Ishikawa (cell line): ENCODE measurements at regions not wholly inside any gene's neighbourhood (a gene's known extent, or its start where the extent isn't known, plus 50 kb on each side); places are given as distances from the start of the nearest gene placed in this dataset.

Source experiments
- CEBPB ChIP-seq: IDR thresholded peaks from 2 replicates; pipeline ENCODE4 v1.6.1; 2012
- CREB1 ChIP-seq: IDR thresholded peaks from 2 replicates; pipeline ENCODE4 v1.6.1; 2012; ENCODE audit warnings: low read depth
- EGR1 ChIP-seq: IDR thresholded peaks from 2 replicates; pipeline ENCODE4 v1.6.1; 2012
- EP300 ChIP-seq: IDR thresholded peaks from 2 replicates; pipeline ENCODE4 v1.6.1; 2012; ENCODE audit warnings: borderline replicate concordance
- FOXM1 ChIP-seq: IDR thresholded peaks from 2 replicates; pipeline ENCODE4 v1.6.1; 2012; ENCODE audit warnings: low read depth, borderline replicate concordance
- MAX ChIP-seq: IDR thresholded peaks from 2 replicates; pipeline ENCODE4 v1.6.1; 2012
- NFIC ChIP-seq: IDR thresholded peaks from 2 replicates; pipeline ENCODE4 v1.6.1; 2012
- RAD21 ChIP-seq: IDR thresholded peaks from 2 replicates; pipeline ENCODE4 v1.6.1; 2012; ENCODE audit warnings: low read depth
- REST ChIP-seq: IDR thresholded peaks from 2 replicates; pipeline ENCODE4 v1.6.1; 2012; ENCODE audit warnings: low read depth, mild to moderate bottlenecking
- TAF1 ChIP-seq: IDR thresholded peaks from 2 replicates; pipeline ENCODE4 v1.6.1; 2012; ENCODE audit warnings: low read depth, mild to moderate bottlenecking
- TCF12 ChIP-seq: IDR thresholded peaks from 2 replicates; pipeline ENCODE4 v1.6.1; 2012; ENCODE audit warnings: low read depth
- TEAD4 ChIP-seq: IDR thresholded peaks from 2 replicates; pipeline ENCODE4 v1.6.1; 2012
- USF1 ChIP-seq: IDR thresholded peaks from 2 replicates; pipeline ENCODE4 v1.6.1; 2012
- YY1 ChIP-seq: IDR thresholded peaks from 2 replicates; pipeline ENCODE4 v1.6.1; 2012; ENCODE audit warnings: low read depth
- ZBTB7A ChIP-seq: IDR thresholded peaks from 2 replicates; pipeline ENCODE4 v1.6.1; 2012; ENCODE audit warnings: low read depth

DNA sequence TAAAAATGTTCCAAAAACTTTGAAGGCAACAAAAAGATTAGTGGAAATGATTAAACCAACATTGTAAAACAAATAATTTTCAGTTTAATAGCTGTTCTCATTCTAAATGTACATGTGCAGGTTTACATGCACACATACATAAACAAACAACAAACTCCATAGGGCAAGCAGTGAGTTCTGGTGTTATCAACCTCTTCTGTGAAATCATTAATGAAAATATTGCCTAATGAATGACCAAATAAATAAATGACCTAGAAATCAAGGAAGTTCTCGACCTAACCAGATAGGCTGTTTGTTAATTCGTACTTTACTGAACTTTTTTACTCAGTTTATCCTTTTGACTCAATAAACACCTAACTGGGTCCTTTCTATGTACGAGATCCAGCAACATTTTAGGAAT, 165.5 kb upstream of the RORB start:
- no peak for TF ChIP-seq MAX
- no peak for TF ChIP-seq YY1
- TF ChIP-seq CREB1 = no peak
- TF ChIP-seq TEAD4 = no peak
- TF ChIP-seq EP300 = no peak
- no peak for TF ChIP-seq FOXM1
- TF ChIP-seq REST = no peak
- TF ChIP-seq RAD21 = no peak
- no peak for TF ChIP-seq CEBPB
- TF ChIP-seq EGR1 = no peak
- TF ChIP-seq NFIC = no peak
- no peak for TF ChIP-seq TCF12
- TF ChIP-seq USF1 = no peak
- no peak for TF ChIP-seq TAF1
- no peak for TF ChIP-seq ZBTB7A

DNA sequence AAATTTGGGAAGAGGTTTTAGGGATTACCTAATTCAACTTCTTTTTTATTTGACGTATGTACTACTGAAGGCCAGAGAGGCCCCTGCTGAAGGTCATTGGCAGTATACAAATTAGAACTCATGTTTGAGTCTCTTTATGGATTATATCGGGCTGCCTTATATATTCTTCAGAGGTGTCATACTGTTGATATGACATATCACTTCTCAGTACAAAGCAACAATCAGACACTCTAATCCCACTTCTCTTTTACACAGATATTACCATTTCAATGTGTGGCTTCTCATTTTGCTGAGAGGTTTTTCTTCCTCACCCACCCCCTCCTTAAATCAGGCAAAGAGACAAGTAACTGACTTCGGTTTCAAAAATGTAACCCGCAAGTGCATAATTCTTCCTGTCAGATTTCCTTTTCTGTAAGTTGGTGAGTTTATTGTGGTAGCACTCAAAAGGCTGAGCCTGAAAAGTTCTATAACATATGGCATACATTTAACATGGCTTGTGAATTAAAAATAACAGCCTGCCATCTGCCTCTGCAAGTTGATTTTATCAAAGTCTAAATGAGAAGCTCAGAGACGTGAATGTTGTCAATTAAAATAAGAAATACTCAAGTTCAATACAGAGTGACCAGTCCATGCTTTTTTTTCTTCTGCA, 163.6 kb upstream of the RORB start:
- TF ChIP-seq CEBPB = no peak
- no peak for TF ChIP-seq NFIC
- no peak for TF ChIP-seq FOXM1
- no peak for TF ChIP-seq USF1

DNA sequence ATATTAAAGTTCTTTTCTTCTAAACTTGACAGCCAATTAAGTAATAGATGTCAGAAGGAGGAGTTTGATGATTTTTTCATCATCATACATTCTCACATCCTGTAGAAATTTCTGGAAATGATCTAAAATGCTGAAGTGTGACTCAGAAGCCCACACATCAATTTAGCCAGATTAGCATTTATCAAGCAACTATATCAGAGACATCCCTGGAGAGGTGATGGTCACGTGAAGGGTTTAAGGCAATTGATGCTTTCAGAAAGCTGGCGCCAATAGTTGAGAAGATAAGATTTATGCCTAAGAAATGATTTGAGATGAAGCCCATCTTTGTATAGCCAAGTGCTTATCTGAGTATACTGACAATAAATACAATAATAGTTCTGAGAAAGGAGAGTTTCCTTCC, 162.9 kb upstream of the RORB start:
- TF ChIP-seq RAD21 (no peak), CREB1 (no peak)

DNA sequence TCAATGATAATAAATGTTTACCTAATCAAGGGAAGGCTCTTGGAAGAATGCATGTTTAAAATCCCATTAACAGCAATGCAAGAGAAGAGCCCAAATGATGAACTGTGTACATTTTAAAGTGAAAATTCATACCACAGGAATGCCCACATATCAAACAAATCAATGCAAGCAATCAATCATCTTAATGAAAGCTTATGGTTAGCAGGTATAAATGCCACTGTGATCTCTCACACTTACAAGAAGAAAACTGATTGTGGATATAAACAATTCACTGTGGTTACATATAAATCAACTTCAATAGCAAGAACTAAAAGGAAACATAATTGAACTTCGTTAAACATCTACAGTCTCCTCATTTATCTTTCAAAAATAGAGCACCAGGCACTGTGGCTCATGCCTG, 161.0 kb upstream of the RORB start:
- TF ChIP-seq RAD21 (no peak), CREB1 (no peak)

- no peak for TF ChIP-seq MAX
These were observed 148.4 kb upstream of the RORB start for GRCh38 chr9:74348777-74349176.

DNA sequence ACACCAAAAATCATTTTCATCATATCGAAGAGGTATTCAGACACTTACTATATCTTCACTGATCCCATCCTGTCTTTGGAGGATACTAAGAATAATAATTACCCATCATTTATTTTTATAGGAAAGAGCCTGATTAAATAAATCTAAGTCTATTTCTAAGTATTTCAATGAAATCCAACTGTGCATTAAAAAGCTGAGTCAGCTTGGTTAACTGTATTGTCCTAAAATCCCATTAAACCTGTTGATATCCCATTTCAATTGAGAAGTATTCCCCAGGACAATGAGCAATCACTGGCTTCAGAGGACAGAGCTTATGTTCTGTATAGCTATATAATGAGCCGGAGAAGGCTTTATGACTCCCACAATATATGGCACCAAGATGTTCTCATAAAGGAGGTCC, 142.0 kb upstream of the RORB start:
- no peak for TF ChIP-seq NFIC
- no peak for TF ChIP-seq TEAD4
- no peak for TF ChIP-seq FOXM1
- TF ChIP-seq EP300 = no peak
- TF ChIP-seq EGR1 = no peak
- TF ChIP-seq ZBTB7A = no peak
- no peak for TF ChIP-seq TAF1
- TF ChIP-seq TCF12 = no peak
- TF ChIP-seq REST = no peak
- TF ChIP-seq CREB1 = no peak

- TF ChIP-seq NFIC = no peak
- TF ChIP-seq RAD21 = no peak
- no peak for TF ChIP-seq YY1
- TF ChIP-seq ZBTB7A = no peak
These were observed 139.6 kb upstream of the RORB start for GRCh38 chr9:74357577-74357976.
